ENCODE measurements at regions not wholly inside any gene's neighbourhood (a gene's known extent, or its start where the extent isn't known, plus 50 kb on each side); places are given as distances from the start of the nearest gene placed in this dataset.

DNA sequence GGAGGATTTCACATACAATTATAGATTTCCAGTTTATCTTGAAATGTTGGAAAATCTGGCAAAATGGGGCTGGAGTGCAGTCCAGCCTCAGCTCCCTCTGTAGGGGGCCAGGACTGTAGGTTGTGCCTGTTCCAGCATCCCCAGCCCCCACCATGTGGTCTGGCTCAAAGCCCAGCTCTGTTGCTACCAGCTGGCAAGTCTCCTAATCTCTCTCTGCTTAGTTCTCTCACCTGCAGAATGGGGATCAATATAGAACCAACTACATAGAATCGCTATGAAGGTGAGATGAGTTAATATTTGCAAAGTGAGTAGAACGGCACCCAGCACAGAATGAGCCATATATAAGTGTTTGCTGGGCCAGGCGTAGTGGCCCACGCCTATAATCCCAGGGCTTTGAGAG lies 50.0 kb upstream of the TARDBP start:
- DNase-seq (ENCODE audit: low read depth in 3 of 3, low spot score in 1 of 3) = no peak
